ENCODE measurements at regions not wholly inside any gene's neighbourhood (a gene's known extent, or its start where the extent isn't known, plus 50 kb on each side); places are given as distances from the start of the nearest gene placed in this dataset.

GRCh38 chr16:9300252-9300651, 208.8 kb downstream of the HAPSTR1 start:
- DNase-seq (ENCODE audit: low read depth), result no peak

GRCh38 chr16:9302072-9302471, 210.6 kb downstream of the HAPSTR1 start:
- DNase-seq (ENCODE audit: low read depth), result no peak

GRCh38 chr16:9306753-9307152, 215.3 kb downstream of the HAPSTR1 start:
- DNase-seq (ENCODE audit: low read depth), result no peak

GRCh38 chr16:9307446-9307845, 216.0 kb downstream of the HAPSTR1 start:
- DNase-seq (ENCODE audit: low read depth), result no peak

GRCh38 chr16:9308356-9308801, 216.9 kb downstream of the HAPSTR1 start:
- no peak for DNase-seq (ENCODE audit: low read depth)

- no peak for DNase-seq (ENCODE audit: low read depth)
Measured at GRCh38 chr16:9308850-9309249, 217.4 kb downstream of the HAPSTR1 start.

- DNase-seq (ENCODE audit: low read depth), result no peak
Measured at GRCh38 chr16:9309844-9310243, 218.4 kb downstream of the HAPSTR1 start.

GRCh38 chr16:9311303-9311954, 220.0 kb downstream of the HAPSTR1 start:
- DNase-seq (ENCODE audit: low read depth), result peak; percentile 5

- DNase-seq (ENCODE audit: low read depth), result no peak
Measured at GRCh38 chr16:9316008-9316407, 224.6 kb downstream of the HAPSTR1 start.

- no peak for DNase-seq (ENCODE audit: low read depth)
Measured at GRCh38 chr16:9316615-9317014, 225.2 kb downstream of the HAPSTR1 start.

- DNase-seq (ENCODE audit: low read depth), result no peak
Measured at GRCh38 chr16:9318764-9319163, 227.3 kb downstream of the HAPSTR1 start.

- no peak for DNase-seq (ENCODE audit: low read depth)
Measured at GRCh38 chr16:9322769-9323168, 231.3 kb downstream of the HAPSTR1 start.

GRCh38 chr16:9323170-9323569, 231.7 kb downstream of the HAPSTR1 start:
- DNase-seq (ENCODE audit: low read depth), result no peak

- DNase-seq (ENCODE audit: low read depth), result no peak
Measured at GRCh38 chr16:9327253-9327652, 235.8 kb downstream of the HAPSTR1 start.

- no peak for DNase-seq (ENCODE audit: low read depth)
Measured at GRCh38 chr16:9328411-9328810, 237.0 kb downstream of the HAPSTR1 start.

- DNase-seq (ENCODE audit: low read depth), result no peak
Measured at GRCh38 chr16:9330095-9330494, 238.7 kb downstream of the HAPSTR1 start.

GRCh38 chr16:9331503-9331902, 240.1 kb downstream of the HAPSTR1 start:
- no peak for DNase-seq (ENCODE audit: low read depth)

GRCh38 chr16:9332574-9333148, 241.2 kb downstream of the HAPSTR1 start:
- no peak for DNase-seq (ENCODE audit: low read depth)

- no peak for DNase-seq (ENCODE audit: low read depth)
Measured at GRCh38 chr16:9333469-9333868, 242.0 kb downstream of the HAPSTR1 start.

GRCh38 chr16:9334103-9334502, 242.7 kb downstream of the HAPSTR1 start:
- no peak for DNase-seq (ENCODE audit: low read depth)

GRCh38 chr16:9337308-9338032, 246.0 kb downstream of the HAPSTR1 start:
- no peak for DNase-seq (ENCODE audit: low read depth)

GRCh38 chr16:9338068-9338467, 246.6 kb downstream of the HAPSTR1 start:
- no peak for DNase-seq (ENCODE audit: low read depth)

GRCh38 chr16:9338510-9338909, 247.1 kb downstream of the HAPSTR1 start:
- DNase-seq (ENCODE audit: low read depth), result no peak

Data from M059J (cell line).